Fibroblast of villous mesenchyme (primary cell): ENCODE measurements at regions not wholly inside any gene's neighbourhood (a gene's known extent, or its start where the extent isn't known, plus 50 kb on each side); places are given as distances from the start of the nearest gene placed in this dataset.

Experiments
- DNase-seq: peaks from one replicate; pipeline ENCODE4 v3.0.0-alpha.2; 2010; ENCODE audit warnings: low read depth
- H3K4me3 ChIP-seq: 2 replicates; pipeline ENCODE4 v1.5.1; 2011; ENCODE audit warnings: low read depth, mild to moderate bottlenecking, low read length
- CTCF ChIP-seq: IDR thresholded peaks from 2 replicates; pipeline ENCODE4 v1.5.1; 2012; ENCODE audit warnings: low read depth, mild to moderate bottlenecking, low read length; ENCODE audit not compliant: insufficient read depth

- DNase-seq = peak; percentile 11
- no peak for TF ChIP-seq CTCF
- no peak overlapping the region for H3K4me3 ChIP-seq
These were observed 86.9 kb upstream of the SIMC1 start for GRCh38 chr5:176151281-176151680.

GRCh38 chr5:176152191-176152929, 85.9 kb upstream of the SIMC1 start:
- TF ChIP-seq CTCF = no peak
- DNase-seq = no peak
- H3K4me3 ChIP-seq = no peak overlapping the region

- H3K4me3 ChIP-seq = no peak overlapping the region
- TF ChIP-seq CTCF = no peak
- no peak for DNase-seq
These were observed 85.3 kb upstream of the SIMC1 start for GRCh38 chr5:176152930-176153311.

GRCh38 chr5:176153741-176154140, 84.5 kb upstream of the SIMC1 start:
- TF ChIP-seq CTCF = no peak
- H3K4me3 ChIP-seq = no peak overlapping the region
- DNase-seq = no peak

GRCh38 chr5:176154821-176155220, 83.4 kb upstream of the SIMC1 start:
- no peak for TF ChIP-seq CTCF
- H3K4me3 ChIP-seq = no peak overlapping the region
- DNase-seq = no peak

GRCh38 chr5:176155922-176156359, 82.3 kb upstream of the SIMC1 start:
- TF ChIP-seq CTCF = no peak
- no peak for DNase-seq
- no peak overlapping the region for H3K4me3 ChIP-seq

- TF ChIP-seq CTCF = no peak
- no peak for DNase-seq
- H3K4me3 ChIP-seq = no peak overlapping the region
These were observed 80.6 kb upstream of the SIMC1 start for GRCh38 chr5:176157656-176158055.
